SK-N-MC (cell line): ENCODE measurements at regions not wholly inside any gene's neighbourhood (a gene's known extent, or its start where the extent isn't known, plus 50 kb on each side); places are given as distances from the start of the nearest gene placed in this dataset.

ENCODE experiments used
- DNase-seq: peaks from one replicate; pipeline ENCODE4 v3.0.0-alpha.2; 2011; ENCODE audit warnings: low read depth, low spot score
- H3K27ac ChIP-seq: fragments of 200-600 bp; sonication (generic); 2 replicates; pipeline ENCODE4 v1.5.1; 2016; ENCODE audit warnings: mixed run types
- H3K36me3 ChIP-seq: fragments of 200-600 bp; sonication (generic); 2 replicates; pipeline ENCODE4 v1.6.1; 2017; ENCODE audit warnings: antibody characterized with exemption, low read length, mixed read lengths; ENCODE audit not compliant: insufficient read depth
- H3K4me3 ChIP-seq: fragments of 200-600 bp; sonication (generic); 2 replicates; pipeline ENCODE4 v1.5.1; 2016
- H3K9ac ChIP-seq: fragments of 200-600 bp; sonication (generic); 2 replicates; pipeline ENCODE4 v1.8.0; 2017; ENCODE audit warnings: mixed run types, mixed read lengths; ENCODE audit not compliant: insufficient read length
- H3K9me3 ChIP-seq: fragments of 200-600 bp; sonication (generic); 2 replicates; pipeline ENCODE4 v1.6.1; 2017; ENCODE audit warnings: low read depth, mild to moderate bottlenecking, antibody characterized with exemption, low read length, moderate library complexity, mixed read lengths
- EZH2 ChIP-seq: fragments of 200-600 bp; sonication (generic); IDR thresholded peaks from one replicate; pipeline ENCODE4 v1.6.1; 2017; ENCODE audit warnings: antibody characterized with exemption
- FOXP2 ChIP-seq: optimal IDR thresholded peaks from 2 replicates; pipeline ENCODE3; 2011; ENCODE audit warnings: mild to moderate bottlenecking, moderate library complexity; ENCODE audit not compliant: insufficient read depth; ENCODE audit errors: extremely low read length, control extremely low read depth
- POLR2AphosphoS5 ChIP-seq: IDR thresholded peaks from 2 replicates; pipeline ENCODE4 v1.6.1; 2012; ENCODE audit warnings: mild to moderate bottlenecking, low read depth, low read length, borderline replicate concordance

DNA sequence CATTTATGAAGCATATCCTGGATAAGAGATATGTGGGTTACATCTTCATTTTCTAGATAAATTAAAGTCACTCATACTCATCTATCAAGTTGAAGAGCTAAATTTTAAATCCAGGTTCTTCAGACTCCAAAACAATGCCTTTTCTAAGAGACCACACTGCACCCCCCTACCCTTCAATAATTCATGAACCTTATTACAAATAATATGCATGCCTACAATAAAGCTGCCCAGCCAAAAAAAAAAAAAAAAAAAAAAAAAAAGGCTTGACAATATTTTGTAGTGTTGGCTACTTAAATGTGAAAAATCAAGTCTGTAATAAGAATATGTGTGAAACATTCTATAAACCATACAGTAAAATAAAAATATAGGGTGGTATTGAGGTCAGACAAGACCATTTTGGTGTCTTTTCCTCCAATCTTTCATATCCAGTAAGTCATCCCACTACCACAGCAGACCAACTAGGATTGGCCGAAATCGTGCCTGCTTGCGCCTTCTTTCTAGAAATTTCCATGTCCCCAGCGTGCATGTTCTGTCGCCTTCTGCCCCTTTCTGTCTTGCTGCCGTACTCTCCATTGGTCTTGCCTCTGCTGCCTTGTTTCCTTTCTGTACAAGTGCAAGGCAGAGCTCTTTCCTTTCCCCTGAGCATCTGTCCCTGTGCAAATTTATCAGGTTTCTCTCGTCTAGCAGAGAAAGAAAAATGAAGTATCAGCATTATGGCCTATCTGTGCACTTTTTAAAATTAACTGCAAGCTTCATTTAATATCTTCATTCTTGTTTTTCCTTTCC, 92.6 kb upstream of the NDUFV2 start:
- TF ChIP-seq FOXP2 = no peak
- no peak for TF ChIP-seq POLR2AphosphoS5
- TF ChIP-seq EZH2 = no peak
- Histone ChIP-seq H3K36me3 (no peaks in the 10 kb centered on the region), H3K9me3 (no peaks in the 10 kb centered on the region), H3K9ac (no peak overlapping the region), H3K4me3 (no peak overlapping the region), H3K27ac (no peak overlapping the region)
- DNase-seq = no peak

DNA sequence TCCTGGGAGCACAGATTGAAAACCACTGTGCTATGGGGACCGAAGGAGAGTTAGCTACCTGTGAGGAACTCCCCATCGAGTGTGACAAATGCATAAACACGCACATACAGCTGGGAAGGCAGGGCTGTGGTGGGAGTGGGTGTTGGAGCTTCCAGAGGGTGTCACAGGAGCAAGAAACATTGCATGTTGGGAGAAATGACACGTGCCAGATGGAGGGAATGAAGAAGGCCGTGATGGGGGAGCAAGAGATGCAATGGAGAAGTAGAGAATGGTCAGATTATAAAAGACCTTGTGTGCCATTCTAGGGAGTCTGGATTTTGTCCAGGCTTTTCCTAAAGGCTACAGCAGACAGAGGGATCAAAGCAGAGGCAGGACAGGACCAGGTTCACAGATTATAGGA, 91.1 kb upstream of the NDUFV2 start:
- H3K9ac ChIP-seq = no peak overlapping the region
- TF ChIP-seq EZH2 (no peak), FOXP2 (no peak), POLR2AphosphoS5 (no peak)

DNA sequence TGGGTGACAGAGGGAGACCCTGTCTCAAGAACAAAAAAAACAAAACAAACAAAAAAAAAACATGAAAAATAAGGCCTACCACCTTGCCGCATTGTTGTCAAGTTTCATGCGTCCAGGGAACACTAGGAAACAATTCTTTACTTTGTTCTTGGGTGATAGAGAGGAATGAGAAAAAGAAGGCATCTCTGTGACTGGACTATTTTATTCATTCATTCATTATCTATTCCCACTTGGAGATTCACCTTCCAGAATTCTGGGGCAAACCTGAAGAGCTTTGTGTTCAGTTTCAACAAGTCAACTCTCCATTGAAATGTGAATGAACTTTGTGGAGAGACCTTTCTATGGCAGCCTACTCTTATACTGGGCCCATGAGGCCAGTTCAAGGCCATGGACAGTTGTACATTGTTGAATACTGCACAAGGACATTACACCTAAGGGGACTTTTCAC, 88.5 kb upstream of the NDUFV2 start:
- Histone ChIP-seq H3K4me3 (no peak overlapping the region), H3K36me3 (no peaks in the 10 kb centered on the region), H3K27ac (no peak overlapping the region), H3K9me3 (no peaks in the 10 kb centered on the region), H3K9ac (no peak overlapping the region)
- no peak for TF ChIP-seq FOXP2
- no peak for TF ChIP-seq EZH2
- TF ChIP-seq POLR2AphosphoS5 = no peak
- DNase-seq = no peak

More for the DNA sequence above, 91.1 kb upstream of the NDUFV2 start:
- Histone ChIP-seq H3K36me3 (no peaks in the 10 kb centered on the region), H3K27ac (no peak overlapping the region), H3K4me3 (no peak overlapping the region), H3K9me3 (no peaks in the 10 kb centered on the region)
- DNase-seq = no peak

DNA sequence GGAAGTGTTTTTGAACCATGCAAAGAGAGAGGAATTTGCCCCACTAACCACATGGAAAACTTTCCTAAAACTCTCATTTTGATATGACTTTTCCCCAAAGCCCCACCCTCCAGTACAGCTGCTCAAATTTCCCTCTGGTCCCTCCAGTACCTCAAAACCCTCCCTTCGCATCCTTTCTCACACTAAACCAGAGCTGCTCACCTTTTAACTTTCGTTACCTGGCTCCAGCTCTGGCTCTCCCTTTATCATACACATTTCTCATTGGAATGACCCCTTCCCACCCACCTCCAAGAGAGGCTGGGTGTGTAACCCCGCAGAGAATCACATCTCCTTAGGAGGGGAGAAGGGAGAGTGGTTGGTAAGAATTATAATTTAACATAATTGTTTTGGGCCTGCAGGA, 86.8 kb upstream of the NDUFV2 start:
- no peak overlapping the region for H3K4me3 ChIP-seq
- H3K27ac ChIP-seq = no peak overlapping the region
- TF ChIP-seq FOXP2 (no peak), EZH2 (no peak), POLR2AphosphoS5 (no peak)
- H3K9ac ChIP-seq = no peak overlapping the region
- DNase-seq = no peak
- no peaks in the 10 kb centered on the region for H3K36me3 ChIP-seq
- no peaks in the 10 kb centered on the region for H3K9me3 ChIP-seq

DNA sequence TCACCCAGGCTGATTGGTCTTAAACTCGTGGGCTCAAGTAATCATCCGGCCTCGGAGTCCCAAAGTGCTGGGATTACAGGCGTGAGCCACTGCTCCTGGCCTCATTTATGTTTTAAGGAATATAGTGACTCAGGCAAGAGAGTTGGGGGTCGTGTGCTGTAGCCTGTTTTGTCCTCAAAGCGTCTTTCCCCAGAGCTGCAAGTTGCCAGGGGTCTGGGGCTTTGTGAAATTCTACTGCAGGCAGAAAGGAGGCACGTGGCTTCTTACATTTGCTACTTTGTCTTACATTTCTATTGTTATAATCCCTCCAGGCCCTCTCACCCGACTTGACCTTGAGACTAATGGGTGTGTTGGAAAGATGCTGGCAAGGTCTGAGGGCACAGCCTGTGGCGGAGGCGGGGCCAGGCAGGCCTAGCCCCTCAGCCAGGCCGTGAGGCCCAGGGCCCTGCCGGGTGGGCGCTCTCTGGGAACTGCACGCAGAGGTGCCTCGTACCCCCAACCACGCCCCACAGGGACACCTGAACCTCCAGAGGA, 85.8 kb upstream of the NDUFV2 start:
- Histone ChIP-seq H3K9ac (no peak overlapping the region), H3K9me3 (no peaks in the 10 kb centered on the region), H3K4me3 (no peak overlapping the region), H3K36me3 (no peaks in the 10 kb centered on the region), H3K27ac (no peak overlapping the region)
- TF ChIP-seq FOXP2 = no peak
- no peak for TF ChIP-seq EZH2
- no peak for TF ChIP-seq POLR2AphosphoS5
- no peak for DNase-seq

DNA sequence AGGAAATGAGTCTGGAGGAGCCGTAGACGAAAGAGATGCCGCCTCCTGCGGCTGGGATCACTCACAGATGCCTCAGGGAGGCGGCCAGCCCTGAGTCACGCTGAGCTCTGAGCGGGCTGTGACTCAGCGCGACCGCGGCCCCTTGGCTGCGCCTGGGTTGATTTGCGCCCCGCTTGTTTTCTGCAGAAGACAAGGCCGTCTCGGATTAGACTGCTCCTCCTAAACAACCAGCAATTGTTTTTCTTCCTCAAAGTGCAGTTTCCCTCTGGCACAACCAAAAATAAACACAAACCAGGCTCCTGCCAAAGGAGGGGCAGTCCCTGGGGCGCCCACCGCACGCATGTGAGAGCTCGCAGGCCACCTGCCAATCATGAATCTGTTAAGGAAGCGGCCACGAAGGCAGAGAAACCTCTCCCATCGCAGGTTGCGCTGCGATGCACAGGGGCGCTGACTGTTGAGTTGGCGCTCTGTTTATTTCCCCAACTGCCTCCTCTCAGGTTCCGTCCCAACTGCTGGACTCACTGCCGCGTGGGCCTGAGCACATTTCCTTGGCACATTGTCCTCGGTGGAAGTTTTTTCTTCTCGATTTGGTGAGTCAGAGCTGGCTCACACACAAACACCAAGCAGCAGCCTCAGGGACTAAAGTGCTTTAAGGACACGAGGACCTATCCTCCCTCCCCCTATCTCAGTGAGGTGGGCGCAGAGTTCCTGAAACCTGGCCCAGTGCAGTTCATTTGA, 85.2 kb upstream of the NDUFV2 start:
- Histone ChIP-seq H3K9me3 (no peaks in the 10 kb centered on the region), H3K9ac (no peak overlapping the region), H3K36me3 (no peaks in the 10 kb centered on the region), H3K27ac (no peak overlapping the region), H3K4me3 (no peak overlapping the region)
- no peak for DNase-seq
- TF ChIP-seq FOXP2 = no peak
- TF ChIP-seq POLR2AphosphoS5 = no peak
- no peak for TF ChIP-seq EZH2

DNA sequence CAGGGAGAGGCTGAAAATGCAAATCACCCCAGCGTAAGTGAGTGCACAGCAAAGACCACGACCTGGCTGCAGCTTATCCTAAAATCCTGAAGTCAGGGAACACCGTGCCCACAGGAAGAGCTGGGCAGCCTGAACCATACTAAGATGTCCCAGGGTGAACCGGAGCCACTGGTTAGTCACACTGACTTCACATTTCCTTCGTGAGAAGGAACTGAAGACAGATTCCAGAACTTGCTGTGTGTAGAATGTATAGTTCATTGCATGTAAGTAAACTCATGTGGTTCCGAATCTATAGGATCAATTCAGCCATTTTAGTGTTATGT, 84.6 kb upstream of the NDUFV2 start:
- Histone ChIP-seq H3K9me3 (no peaks in the 10 kb centered on the region), H3K27ac (no peak overlapping the region), H3K36me3 (no peaks in the 10 kb centered on the region), H3K9ac (no peak overlapping the region), H3K4me3 (no peak overlapping the region)
- no peak for DNase-seq
- TF ChIP-seq FOXP2 (no peak), EZH2 (no peak), POLR2AphosphoS5 (no peak)

DNA sequence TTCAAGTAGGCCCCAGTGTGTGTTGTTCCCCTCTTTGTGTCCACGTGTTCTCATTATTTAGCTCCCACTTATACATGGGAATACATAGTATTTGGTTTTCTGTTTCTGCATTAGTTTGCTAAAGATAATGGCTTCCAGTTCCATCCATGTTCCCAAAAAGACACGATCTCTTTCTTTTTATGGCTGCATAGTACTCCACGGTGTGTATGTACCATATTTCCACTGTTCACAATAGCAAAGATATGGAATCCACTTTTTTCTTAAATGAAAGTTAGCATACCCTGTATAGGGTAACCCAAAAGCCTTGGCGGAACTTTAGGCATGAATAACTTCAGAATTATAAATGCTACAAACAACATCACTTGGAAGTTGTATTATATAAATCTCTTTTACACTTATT, 83.4 kb upstream of the NDUFV2 start:
- Histone ChIP-seq H3K36me3 (no peaks in the 10 kb centered on the region), H3K9ac (no peak overlapping the region), H3K9me3 (no peaks in the 10 kb centered on the region), H3K27ac (no peak overlapping the region), H3K4me3 (no peak overlapping the region)
- DNase-seq = no peak
- TF ChIP-seq EZH2 (no peak), FOXP2 (no peak), POLR2AphosphoS5 (no peak)
